Esophagus squamous epithelium (tissue), 4 donors: ENCODE measurements at regions not wholly inside any gene's neighbourhood (a gene's known extent, or its start where the extent isn't known, plus 50 kb on each side); places are given as distances from the start of the nearest gene placed in this dataset.

Experiments used
- CTCF ChIP-seq, 6 experiments: fragments of 450-650 bp in 4 of 6; fragments of 200-600 bp in 2 of 6; sonication (generic) in 2 of 6; IDR thresholded peaks; one replicate each; pipeline ENCODE4 v1.5.1; 2016 to 2019; ENCODE audit warnings: antibody characterized with exemption in 6 of 6, mild to moderate bottlenecking in 4 of 6, moderate library complexity in 4 of 6
- POLR2A ChIP-seq, 4 donors: fragments of 450-650 bp; IDR thresholded peaks; one replicate each; pipeline ENCODE4 v1.6.1; 2017; ENCODE audit warnings: antibody characterized with exemption in 4 of 4, mild to moderate bottlenecking in 4 of 4, moderate library complexity in 3 of 4

GRCh38 chr16:6317934-6318333 lies 1014.7 kb upstream of the RBFOX1 start:
- TF ChIP-seq POLR2A (IDR thresholded peaks at IDR 0.05) (no peak), CTCF (IDR thresholded peaks at IDR 0.05) (no peak)
